ENCODE measurements at regions not wholly inside any gene's neighbourhood (a gene's known extent, or its start where the extent isn't known, plus 50 kb on each side); places are given as distances from the start of the nearest gene placed in this dataset.

GRCh38 chrX:64097891-64098290 is 107.6 kb downstream of the AMER1 start:
- Mint-ChIP-seq H3K36me3 (ENCODE audit: low read depth, unreplicated experiment) (no peaks in the 10 kb centered on the region), H3K27me3 (ENCODE audit: unreplicated experiment) (peaks cover 1% of the 10 kb centered on the region), H3K9me3 (ENCODE audit: unreplicated experiment) (no peaks in the 10 kb centered on the region), H3K4me3 (ENCODE audit: unreplicated experiment) (no peak overlapping the region), H3K27ac (ENCODE audit: unreplicated experiment) (no peak overlapping the region), H3K4me1 (ENCODE audit: unreplicated experiment) (no peaks in the 10 kb centered on the region)
- no peak for DNase-seq (ENCODE audit: low spot score)
- no peak for TF ChIP-seq CTCF (IDR thresholded peaks at IDR 0.05; ENCODE audit: unreplicated experiment)

- H3K9me3 Mint-ChIP-seq (ENCODE audit: unreplicated experiment): no peaks in the 10 kb centered on the region
- no peaks in the 10 kb centered on the region for H3K4me1 Mint-ChIP-seq (ENCODE audit: unreplicated experiment)
- DNase-seq (ENCODE audit: low spot score): peak; percentile 3
- H3K4me3 Mint-ChIP-seq (ENCODE audit: unreplicated experiment): no peak overlapping the region
- no peaks in the 10 kb centered on the region for H3K36me3 Mint-ChIP-seq (ENCODE audit: low read depth, unreplicated experiment)
- no peak for TF ChIP-seq CTCF (IDR thresholded peaks at IDR 0.05; ENCODE audit: unreplicated experiment)
- H3K27ac Mint-ChIP-seq (ENCODE audit: unreplicated experiment): no peak overlapping the region
- H3K27me3 Mint-ChIP-seq (ENCODE audit: unreplicated experiment): peaks cover 1% of the 10 kb centered on the region
These were observed 111.7 kb downstream of the AMER1 start for GRCh38 chrX:64093761-64094160.

Data from endothelial cell (in vitro differentiated cells).